WTC11 (cell line): ENCODE measurements at regions not wholly inside any gene's neighbourhood (a gene's known extent, or its start where the extent isn't known, plus 50 kb on each side); places are given as distances from the start of the nearest gene placed in this dataset.

Experiments used
- ATAC-seq: fragments of 200-7000 bp; cut with Tn5 transposase; 2 replicates; pipeline ENCODE4 v1.10.0; 2021; ENCODE audit warnings: mild to moderate bottlenecking, moderate library complexity
- CTCF ChIA-PET: fragments of 300-600 bp; sonication (Branson Sonifier 250); formaldehyde crosslinking; loops from one replicate; lab custom pipeline; 2021; ENCODE audit warnings: antibody characterized with exemption; lab: Charles Lee
- POLR2A ChIA-PET: fragments of 350-600 bp; sonication (Branson Sonifier 250); formaldehyde crosslinking; loops from one replicate; lab custom pipeline; 2021; ENCODE audit warnings: antibody characterized with exemption; lab: Charles Lee
- DNase-seq: peaks from one replicate; pipeline ENCODE4 v3.0.0; 2021; ENCODE audit warnings: low spot score
- H3K27ac Mint-ChIP-seq: 2 replicates; pipeline ENCODE4 v1.8.0; 2021; ENCODE audit warnings: mixed read lengths
- H3K27me3 Mint-ChIP-seq: 2 replicates; pipeline ENCODE4 v1.8.0; 2021; ENCODE audit warnings: low read depth, mild to moderate bottlenecking, moderate library complexity, mixed read lengths
- H3K36me3 Mint-ChIP-seq: 2 replicates; pipeline ENCODE4 v1.8.0; 2021; ENCODE audit warnings: mixed read lengths
- H3K4me1 Mint-ChIP-seq: 2 replicates; pipeline ENCODE4 v1.8.0; 2022; ENCODE audit warnings: mixed read lengths
- H3K4me3 Mint-ChIP-seq: 2 replicates; pipeline ENCODE4 v1.8.0; 2021; ENCODE audit warnings: mild to moderate bottlenecking, moderate library complexity, mixed read lengths
- H3K9me3 Mint-ChIP-seq: 2 replicates; pipeline ENCODE4 v1.8.0; 2021; ENCODE audit warnings: mixed read lengths
- FOXJ3 ChIP-seq: sonication (generic); formaldehyde crosslinking; IDR thresholded peaks from 2 replicates; pipeline ENCODE4 v1.9.0; 2021; ENCODE audit warnings: missing genetic modification reagents, mild to moderate bottlenecking, borderline replicate concordance
- GABPB1 ChIP-seq: sonication (generic); formaldehyde crosslinking; IDR thresholded peaks from 2 replicates; pipeline ENCODE4 v1.8.1; 2023; ENCODE audit warnings: mild to moderate bottlenecking, missing genetic modification reagents
- JUN ChIP-seq: sonication (generic); formaldehyde crosslinking; IDR thresholded peaks from 2 replicates; pipeline ENCODE4 v1.8.0; 2023; ENCODE audit warnings: mild to moderate bottlenecking, missing genetic modification reagents
- KAT7 ChIP-seq: sonication (generic); formaldehyde crosslinking; IDR thresholded peaks from 2 replicates; pipeline ENCODE4 v1.8.1; 2023; ENCODE audit warnings: missing genetic modification reagents, mild to moderate bottlenecking, borderline replicate concordance
- NR2C2 ChIP-seq: sonication (generic); formaldehyde crosslinking; IDR thresholded peaks from 2 replicates; pipeline ENCODE4 v1.8.0; 2022; ENCODE audit warnings: mild to moderate bottlenecking, missing genetic modification reagents
- SMAD4 ChIP-seq: sonication (generic); formaldehyde crosslinking; IDR thresholded peaks from 2 replicates; pipeline ENCODE4 v1.8.0; 2022; ENCODE audit warnings: mild to moderate bottlenecking, missing genetic modification reagents
- ZNF138 ChIP-seq: sonication (generic); formaldehyde crosslinking; conservative IDR thresholded peaks from 2 replicates; pipeline ENCODE4 v1.8.1; 2022; ENCODE audit warnings: mild to moderate bottlenecking, moderate library complexity, missing genetic modification reagents
- TF ChIP-seq, protein P1 (sequence below): fragments of 250-450 bp; sonication (Bioruptor Pico); IDR thresholded peaks from 2 replicates; pipeline ENCODE4 v1.8.0; 2021; ENCODE audit warnings: mild to moderate bottlenecking
- TF ChIP-seq, protein P2 (sequence below): sonication (generic); formaldehyde crosslinking; conservative IDR thresholded peaks from 2 replicates; pipeline ENCODE4 v1.8.1; 2023; ENCODE audit warnings: mild to moderate bottlenecking, low read depth, missing genetic modification reagents, moderate library complexity
- TF ChIP-seq, protein P3 (sequence below): sonication (generic); formaldehyde crosslinking; IDR thresholded peaks from 2 replicates; pipeline ENCODE4 v1.8.1; 2023; ENCODE audit warnings: mild to moderate bottlenecking, missing genetic modification reagents, moderate library complexity
- TF ChIP-seq, protein P4 (sequence below): sonication (generic); formaldehyde crosslinking; IDR thresholded peaks from 2 replicates; pipeline ENCODE4 v1.8.1; 2022; ENCODE audit warnings: low read depth, mild to moderate bottlenecking, moderate library complexity, missing genetic modification reagents, borderline replicate concordance
- TF ChIP-seq, protein P5 (sequence below): fragments of 250-450 bp; sonication (Bioruptor Pico); IDR thresholded peaks from 2 replicates; pipeline ENCODE4 v2.1.2; 2022; ENCODE audit warnings: mild to moderate bottlenecking, moderate library complexity
- TF ChIP-seq, protein P6 (sequence below): sonication (generic); formaldehyde crosslinking; IDR thresholded peaks from 2 replicates; pipeline ENCODE4 v1.8.0; 2022; ENCODE audit warnings: missing genetic modification reagents
- TF ChIP-seq, protein P7 (sequence below): fragments of 250-450 bp; sonication (Bioruptor Pico); IDR thresholded peaks from 2 replicates; pipeline ENCODE4 v1.9.0; 2021; ENCODE audit warnings: moderate library complexity, mild to moderate bottlenecking, inconsistent platforms, borderline replicate concordance
- TF ChIP-seq, protein P8 (sequence below): fragments of 250-450 bp; sonication (Bioruptor Pico); IDR thresholded peaks from 2 replicates; pipeline ENCODE4 v1.9.0; 2021; ENCODE audit warnings: mild to moderate bottlenecking
- TF ChIP-seq, protein P9 (sequence below): sonication (generic); formaldehyde crosslinking; IDR thresholded peaks from 2 replicates; pipeline ENCODE4 v1.8.1; 2023; ENCODE audit warnings: mild to moderate bottlenecking, missing genetic modification reagents
- TF ChIP-seq, protein P10 (sequence below): sonication (generic); formaldehyde crosslinking; IDR thresholded peaks from 2 replicates; pipeline ENCODE4 v1.8.1; 2022; ENCODE audit warnings: low read depth, missing genetic modification reagents, borderline replicate concordance
- TF ChIP-seq, protein P11 (sequence below): sonication (generic); formaldehyde crosslinking; IDR thresholded peaks from 2 replicates; pipeline ENCODE4 v1.8.1; 2023; ENCODE audit warnings: mild to moderate bottlenecking, moderate library complexity, missing genetic modification reagents

DNA sequence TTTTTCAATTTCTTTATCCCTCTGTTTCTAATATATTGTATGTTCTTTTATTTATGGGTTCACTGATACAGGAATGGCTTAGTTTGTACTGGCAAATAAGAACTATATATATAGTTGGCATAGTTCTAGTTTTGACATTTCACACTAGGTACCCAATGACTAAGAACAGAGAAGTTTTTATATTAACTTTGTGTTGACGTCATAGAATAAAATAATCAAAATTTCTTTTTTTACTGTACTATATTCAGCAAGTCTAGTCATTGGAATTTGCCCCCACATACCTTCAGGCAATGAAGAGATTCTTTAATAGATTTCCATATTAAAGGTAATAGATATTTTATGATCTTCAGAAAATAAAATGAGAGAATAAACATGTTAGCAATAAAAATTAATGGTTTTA is 713.2 kb downstream of the NOVA1 start:
- Mint-ChIP-seq H3K4me3 (no peak overlapping the region), H3K4me1 (peaks cover 9% of the 10 kb centered on the region), H3K27me3 (no peaks in the 10 kb centered on the region), H3K27ac (no peak overlapping the region), H3K9me3 (no peaks in the 10 kb centered on the region), H3K36me3 (no peaks in the 10 kb centered on the region)
- TF ChIP-seq, protein P1, sequence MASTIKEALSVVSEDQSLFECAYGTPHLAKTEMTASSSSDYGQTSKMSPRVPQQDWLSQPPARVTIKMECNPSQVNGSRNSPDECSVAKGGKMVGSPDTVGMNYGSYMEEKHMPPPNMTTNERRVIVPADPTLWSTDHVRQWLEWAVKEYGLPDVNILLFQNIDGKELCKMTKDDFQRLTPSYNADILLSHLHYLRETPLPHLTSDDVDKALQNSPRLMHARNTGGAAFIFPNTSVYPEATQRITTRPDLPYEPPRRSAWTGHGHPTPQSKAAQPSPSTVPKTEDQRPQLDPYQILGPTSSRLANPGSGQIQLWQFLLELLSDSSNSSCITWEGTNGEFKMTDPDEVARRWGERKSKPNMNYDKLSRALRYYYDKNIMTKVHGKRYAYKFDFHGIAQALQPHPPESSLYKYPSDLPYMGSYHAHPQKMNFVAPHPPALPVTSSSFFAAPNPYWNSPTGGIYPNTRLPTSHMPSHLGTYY (CRISPR knock-in tag), result no peak
- TF ChIP-seq, protein P2, sequence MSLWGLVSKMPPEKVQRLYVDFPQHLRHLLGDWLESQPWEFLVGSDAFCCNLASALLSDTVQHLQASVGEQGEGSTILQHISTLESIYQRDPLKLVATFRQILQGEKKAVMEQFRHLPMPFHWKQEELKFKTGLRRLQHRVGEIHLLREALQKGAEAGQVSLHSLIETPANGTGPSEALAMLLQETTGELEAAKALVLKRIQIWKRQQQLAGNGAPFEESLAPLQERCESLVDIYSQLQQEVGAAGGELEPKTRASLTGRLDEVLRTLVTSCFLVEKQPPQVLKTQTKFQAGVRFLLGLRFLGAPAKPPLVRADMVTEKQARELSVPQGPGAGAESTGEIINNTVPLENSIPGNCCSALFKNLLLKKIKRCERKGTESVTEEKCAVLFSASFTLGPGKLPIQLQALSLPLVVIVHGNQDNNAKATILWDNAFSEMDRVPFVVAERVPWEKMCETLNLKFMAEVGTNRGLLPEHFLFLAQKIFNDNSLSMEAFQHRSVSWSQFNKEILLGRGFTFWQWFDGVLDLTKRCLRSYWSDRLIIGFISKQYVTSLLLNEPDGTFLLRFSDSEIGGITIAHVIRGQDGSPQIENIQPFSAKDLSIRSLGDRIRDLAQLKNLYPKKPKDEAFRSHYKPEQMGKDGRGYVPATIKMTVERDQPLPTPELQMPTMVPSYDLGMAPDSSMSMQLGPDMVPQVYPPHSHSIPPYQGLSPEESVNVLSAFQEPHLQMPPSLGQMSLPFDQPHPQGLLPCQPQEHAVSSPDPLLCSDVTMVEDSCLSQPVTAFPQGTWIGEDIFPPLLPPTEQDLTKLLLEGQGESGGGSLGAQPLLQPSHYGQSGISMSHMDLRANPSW (CRISPR knock-in tag), result no peak
- TF ChIP-seq, protein P3, sequence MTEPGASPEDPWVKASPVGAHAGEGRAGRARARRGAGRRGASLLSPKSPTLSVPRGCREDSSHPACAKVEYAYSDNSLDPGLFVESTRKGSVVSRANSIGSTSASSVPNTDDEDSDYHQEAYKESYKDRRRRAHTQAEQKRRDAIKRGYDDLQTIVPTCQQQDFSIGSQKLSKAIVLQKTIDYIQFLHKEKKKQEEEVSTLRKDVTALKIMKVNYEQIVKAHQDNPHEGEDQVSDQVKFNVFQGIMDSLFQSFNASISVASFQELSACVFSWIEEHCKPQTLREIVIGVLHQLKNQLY (CRISPR knock-in tag), result no peak
- TF ChIP-seq, protein P4, sequence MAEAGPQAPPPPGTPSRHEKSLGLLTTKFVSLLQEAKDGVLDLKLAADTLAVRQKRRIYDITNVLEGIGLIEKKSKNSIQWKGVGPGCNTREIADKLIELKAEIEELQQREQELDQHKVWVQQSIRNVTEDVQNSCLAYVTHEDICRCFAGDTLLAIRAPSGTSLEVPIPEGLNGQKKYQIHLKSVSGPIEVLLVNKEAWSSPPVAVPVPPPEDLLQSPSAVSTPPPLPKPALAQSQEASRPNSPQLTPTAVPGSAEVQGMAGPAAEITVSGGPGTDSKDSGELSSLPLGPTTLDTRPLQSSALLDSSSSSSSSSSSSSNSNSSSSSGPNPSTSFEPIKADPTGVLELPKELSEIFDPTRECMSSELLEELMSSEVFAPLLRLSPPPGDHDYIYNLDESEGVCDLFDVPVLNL (CRISPR knock-in tag), result no peak
- TF ChIP-seq NR2C2 (CRISPR knock-in tag), result no peak
- no peak for TF ChIP-seq FOXJ3 (CRISPR knock-in tag)
- TF ChIP-seq JUN (CRISPR knock-in tag), result no peak
- TF ChIP-seq, protein P5, sequence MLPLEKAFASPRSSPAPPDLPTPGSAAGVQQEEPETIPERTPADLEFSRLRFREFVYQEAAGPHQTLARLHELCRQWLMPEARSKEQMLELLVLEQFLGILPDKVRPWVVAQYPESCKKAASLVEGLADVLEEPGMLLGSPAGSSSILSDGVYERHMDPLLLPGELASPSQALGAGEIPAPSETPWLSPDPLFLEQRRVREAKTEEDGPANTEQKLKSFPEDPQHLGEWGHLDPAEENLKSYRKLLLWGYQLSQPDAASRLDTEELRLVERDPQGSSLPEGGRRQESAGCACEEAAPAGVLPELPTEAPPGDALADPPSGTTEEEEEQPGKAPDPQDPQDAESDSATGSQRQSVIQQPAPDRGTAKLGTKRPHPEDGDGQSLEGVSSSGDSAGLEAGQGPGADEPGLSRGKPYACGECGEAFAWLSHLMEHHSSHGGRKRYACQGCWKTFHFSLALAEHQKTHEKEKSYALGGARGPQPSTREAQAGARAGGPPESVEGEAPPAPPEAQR (CRISPR knock-in tag), result no peak
- TF ChIP-seq, protein P6, sequence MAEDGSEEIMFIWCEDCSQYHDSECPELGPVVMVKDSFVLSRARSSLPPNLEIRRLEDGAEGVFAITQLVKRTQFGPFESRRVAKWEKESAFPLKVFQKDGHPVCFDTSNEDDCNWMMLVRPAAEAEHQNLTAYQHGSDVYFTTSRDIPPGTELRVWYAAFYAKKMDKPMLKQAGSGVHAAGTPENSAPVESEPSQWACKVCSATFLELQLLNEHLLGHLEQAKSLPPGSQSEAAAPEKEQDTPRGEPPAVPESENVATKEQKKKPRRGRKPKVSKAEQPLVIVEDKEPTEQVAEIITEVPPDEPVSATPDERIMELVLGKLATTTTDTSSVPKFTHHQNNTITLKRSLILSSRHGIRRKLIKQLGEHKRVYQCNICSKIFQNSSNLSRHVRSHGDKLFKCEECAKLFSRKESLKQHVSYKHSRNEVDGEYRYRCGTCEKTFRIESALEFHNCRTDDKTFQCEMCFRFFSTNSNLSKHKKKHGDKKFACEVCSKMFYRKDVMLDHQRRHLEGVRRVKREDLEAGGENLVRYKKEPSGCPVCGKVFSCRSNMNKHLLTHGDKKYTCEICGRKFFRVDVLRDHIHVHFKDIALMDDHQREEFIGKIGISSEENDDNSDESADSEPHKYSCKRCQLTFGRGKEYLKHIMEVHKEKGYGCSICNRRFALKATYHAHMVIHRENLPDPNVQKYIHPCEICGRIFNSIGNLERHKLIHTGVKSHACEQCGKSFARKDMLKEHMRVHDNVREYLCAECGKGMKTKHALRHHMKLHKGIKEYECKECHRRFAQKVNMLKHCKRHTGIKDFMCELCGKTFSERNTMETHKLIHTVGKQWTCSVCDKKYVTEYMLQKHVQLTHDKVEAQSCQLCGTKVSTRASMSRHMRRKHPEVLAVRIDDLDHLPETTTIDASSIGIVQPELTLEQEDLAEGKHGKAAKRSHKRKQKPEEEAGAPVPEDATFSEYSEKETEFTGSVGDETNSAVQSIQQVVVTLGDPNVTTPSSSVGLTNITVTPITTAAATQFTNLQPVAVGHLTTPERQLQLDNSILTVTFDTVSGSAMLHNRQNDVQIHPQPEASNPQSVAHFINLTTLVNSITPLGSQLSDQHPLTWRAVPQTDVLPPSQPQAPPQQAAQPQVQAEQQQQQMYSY, result no peak
- no peak for TF ChIP-seq ZNF138 (CRISPR knock-in tag)
- TF ChIP-seq, protein P7, sequence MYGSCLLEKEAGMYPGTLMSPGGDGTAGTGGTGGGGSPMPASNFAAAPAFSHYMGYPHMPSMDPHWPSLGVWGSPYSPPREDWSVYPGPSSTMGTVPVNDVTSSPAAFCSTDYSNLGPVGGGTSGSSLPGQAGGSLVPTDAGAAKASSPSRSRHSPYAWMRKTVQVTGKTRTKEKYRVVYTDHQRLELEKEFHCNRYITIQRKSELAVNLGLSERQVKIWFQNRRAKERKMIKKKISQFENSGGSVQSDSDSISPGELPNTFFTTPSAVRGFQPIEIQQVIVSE (CRISPR knock-in tag), result no peak
- TF ChIP-seq, protein P8, sequence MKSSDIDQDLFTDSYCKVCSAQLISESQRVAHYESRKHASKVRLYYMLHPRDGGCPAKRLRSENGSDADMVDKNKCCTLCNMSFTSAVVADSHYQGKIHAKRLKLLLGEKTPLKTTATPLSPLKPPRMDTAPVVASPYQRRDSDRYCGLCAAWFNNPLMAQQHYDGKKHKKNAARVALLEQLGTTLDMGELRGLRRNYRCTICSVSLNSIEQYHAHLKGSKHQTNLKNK, result no peak
- TF ChIP-seq KAT7, result no peak
- TF ChIP-seq, protein P9, sequence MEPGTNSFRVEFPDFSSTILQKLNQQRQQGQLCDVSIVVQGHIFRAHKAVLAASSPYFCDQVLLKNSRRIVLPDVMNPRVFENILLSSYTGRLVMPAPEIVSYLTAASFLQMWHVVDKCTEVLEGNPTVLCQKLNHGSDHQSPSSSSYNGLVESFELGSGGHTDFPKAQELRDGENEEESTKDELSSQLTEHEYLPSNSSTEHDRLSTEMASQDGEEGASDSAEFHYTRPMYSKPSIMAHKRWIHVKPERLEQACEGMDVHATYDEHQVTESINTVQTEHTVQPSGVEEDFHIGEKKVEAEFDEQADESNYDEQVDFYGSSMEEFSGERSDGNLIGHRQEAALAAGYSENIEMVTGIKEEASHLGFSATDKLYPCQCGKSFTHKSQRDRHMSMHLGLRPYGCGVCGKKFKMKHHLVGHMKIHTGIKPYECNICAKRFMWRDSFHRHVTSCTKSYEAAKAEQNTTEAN (CRISPR knock-in tag), result no peak
- no peak for TF ChIP-seq SMAD4 (CRISPR knock-in tag)
- TF ChIP-seq, protein P10, sequence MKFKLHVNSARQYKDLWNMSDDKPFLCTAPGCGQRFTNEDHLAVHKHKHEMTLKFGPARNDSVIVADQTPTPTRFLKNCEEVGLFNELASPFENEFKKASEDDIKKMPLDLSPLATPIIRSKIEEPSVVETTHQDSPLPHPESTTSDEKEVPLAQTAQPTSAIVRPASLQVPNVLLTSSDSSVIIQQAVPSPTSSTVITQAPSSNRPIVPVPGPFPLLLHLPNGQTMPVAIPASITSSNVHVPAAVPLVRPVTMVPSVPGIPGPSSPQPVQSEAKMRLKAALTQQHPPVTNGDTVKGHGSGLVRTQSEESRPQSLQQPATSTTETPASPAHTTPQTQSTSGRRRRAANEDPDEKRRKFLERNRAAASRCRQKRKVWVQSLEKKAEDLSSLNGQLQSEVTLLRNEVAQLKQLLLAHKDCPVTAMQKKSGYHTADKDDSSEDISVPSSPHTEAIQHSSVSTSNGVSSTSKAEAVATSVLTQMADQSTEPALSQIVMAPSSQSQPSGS (CRISPR knock-in tag), result no peak
- TF ChIP-seq, protein P11, sequence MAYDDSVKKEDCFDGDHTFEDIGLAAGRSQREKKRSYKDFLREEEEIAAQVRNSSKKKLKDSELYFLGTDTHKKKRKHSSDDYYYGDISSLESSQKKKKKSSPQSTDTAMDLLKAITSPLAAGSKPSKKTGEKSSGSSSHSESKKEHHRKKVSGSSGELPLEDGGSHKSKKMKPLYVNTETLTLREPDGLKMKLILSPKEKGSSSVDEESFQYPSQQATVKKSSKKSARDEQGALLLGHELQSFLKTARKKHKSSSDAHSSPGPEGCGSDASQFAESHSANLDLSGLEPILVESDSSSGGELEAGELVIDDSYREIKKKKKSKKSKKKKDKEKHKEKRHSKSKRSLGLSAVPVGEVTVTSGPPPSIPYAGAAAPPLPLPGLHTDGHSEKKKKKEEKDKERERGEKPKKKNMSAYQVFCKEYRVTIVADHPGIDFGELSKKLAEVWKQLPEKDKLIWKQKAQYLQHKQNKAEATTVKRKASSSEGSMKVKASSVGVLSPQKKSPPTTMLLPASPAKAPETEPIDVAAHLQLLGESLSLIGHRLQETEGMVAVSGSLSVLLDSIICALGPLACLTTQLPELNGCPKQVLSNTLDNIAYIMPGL (CRISPR knock-in tag), result no peak
- TF ChIP-seq GABPB1, result no peak
- POLR2A ChIA-PET, result no interaction called here
- CTCF ChIA-PET, result no interaction called here
- DNase-seq (no peak), ATAC-seq (no peak)
